HG03521 (cell line): ENCODE measurements at regions not wholly inside any gene's neighbourhood (a gene's known extent, or its start where the extent isn't known, plus 50 kb on each side); places are given as distances from the start of the nearest gene placed in this dataset.
"Not testable (repeated sequence)": the region's sequence is repeated elsewhere in the genome, so short reads cannot be mapped to it uniquely, and the experiment has no call there.

ENCODE experiments used
- ATAC-seq: cut with Tn5 transposase; IDR thresholded peaks from one replicate; pipeline ENCODE4 v1.9.1; 2021; ENCODE audit warnings: mild to moderate bottlenecking, moderate library complexity; ENCODE audit not compliant: unreplicated experiment

DNA sequence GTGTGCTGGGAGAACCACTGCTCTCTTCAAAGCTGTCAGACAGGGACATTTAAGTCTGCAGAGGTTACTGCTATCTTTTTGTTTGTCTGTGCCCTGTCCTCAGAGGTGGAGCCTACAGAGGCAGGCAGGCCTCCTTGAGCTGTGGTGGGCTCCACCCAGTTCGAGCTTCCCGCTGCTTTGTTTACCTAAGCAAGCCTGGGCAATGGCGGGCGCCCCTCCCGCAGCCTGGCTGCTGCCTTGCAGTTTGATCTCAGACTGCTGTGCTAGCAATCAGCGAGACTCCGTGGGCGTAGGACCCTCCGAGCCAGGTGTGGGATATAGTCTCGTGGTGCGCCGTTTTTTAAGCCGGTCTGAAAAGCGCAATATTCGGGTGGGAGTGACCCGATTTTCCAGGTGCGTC is 164.0 kb downstream of the HRH4 start:
- ATAC-seq = not testable (repeated sequence)

GRCh38 chr18:24627644-24628315 is 167.3 kb downstream of the HRH4 start:
- ATAC-seq = no peak

- no peak for ATAC-seq
Measured at GRCh38 chr18:24628326-24628725, 167.9 kb downstream of the HRH4 start.

DNA sequence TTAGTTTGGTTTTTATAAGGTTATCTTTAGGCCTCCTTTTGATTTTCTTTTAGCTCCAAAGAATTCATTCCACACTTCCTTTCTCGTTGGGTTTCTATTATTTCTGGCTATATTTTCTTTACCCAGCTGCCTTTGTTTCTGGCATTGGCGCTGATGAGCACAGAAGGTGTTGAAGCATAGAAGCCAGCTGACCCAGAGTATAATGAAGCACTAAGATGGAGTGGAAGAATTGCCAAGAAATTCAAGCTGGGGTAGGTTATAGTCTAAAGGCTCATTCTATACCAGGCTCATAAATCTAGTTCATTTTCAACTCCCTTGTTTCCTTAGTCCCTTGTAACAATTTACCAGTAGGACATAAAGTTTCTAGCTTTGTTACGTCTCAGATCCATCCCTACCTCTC is 169.5 kb downstream of the HRH4 start:
- no peak for ATAC-seq

DNA sequence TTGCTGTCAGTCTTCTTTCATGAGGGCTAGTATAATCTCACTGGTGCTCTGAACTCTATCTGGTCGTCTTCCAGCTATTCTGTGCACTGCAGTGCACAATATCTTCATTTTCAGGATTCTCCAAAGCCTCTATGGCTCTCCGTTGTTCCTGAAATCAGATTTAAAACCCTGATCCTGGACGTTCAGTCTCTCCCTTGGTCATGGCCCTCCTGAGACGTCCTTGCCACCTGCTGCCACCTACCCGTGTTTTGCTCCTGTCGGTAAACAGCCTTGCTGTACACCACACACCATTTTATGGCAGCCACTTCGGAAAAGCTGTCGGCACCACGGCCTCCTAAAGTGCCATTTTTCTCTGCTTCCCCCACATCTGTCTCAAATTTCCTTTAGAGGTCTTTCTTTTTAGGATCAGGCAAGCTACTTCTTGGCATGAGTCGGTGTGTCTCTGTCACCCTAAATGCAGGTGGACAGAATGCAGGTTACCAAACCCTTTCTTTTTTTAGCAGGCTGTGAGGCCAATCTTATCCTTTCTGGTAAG is 170.0 kb downstream of the HRH4 start:
- ATAC-seq = no peak

GRCh38 chr18:24631243-24632025 is 171.0 kb downstream of the HRH4 start:
- ATAC-seq = no peak

DNA sequence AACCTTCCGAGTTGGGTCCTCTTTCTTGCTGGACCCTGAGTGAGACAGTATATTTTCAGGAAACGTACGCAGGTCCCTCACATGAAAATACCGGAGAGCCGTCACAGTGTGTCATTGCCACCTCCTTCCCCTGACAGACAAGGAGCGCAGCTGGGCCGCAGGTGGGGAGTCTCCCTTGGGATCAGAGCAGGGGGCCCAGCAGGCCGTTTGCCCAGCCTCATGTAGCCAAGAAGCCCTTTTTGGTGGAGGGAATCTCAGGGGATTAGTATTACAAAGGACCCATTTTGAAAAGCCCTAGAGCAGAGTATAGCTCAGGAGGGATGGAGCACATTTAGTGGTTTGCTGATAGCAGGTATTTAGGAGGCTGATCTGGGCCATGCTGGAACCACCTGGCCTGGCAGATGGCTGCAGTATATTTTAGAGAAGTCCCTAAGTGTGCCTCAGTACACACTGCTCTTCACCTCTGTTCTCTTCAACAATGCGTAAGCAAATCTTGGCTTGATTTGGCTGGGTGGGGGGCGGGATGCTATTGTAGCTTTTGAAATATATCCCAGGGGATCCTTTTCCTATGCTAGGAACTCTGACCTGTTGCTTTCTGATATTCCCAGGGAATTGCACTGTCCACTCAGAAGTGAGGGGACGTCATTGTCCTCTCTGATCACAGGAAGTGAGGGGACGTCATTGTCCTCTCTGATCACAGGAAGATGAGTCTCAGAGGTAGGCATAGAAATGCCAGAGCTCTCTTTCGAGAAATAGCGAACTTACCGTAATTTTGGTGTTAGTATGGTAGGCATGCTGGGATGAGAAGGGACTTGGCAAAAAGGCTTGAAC is 171.9 kb downstream of the HRH4 start:
- no peak for ATAC-seq

GRCh38 chr18:24633121-24633520 is 172.7 kb downstream of the HRH4 start:
- ATAC-seq = no peak

GRCh38 chr18:24649571-24649970 is 189.1 kb downstream of the HRH4 start:
- no peak for ATAC-seq

DNA sequence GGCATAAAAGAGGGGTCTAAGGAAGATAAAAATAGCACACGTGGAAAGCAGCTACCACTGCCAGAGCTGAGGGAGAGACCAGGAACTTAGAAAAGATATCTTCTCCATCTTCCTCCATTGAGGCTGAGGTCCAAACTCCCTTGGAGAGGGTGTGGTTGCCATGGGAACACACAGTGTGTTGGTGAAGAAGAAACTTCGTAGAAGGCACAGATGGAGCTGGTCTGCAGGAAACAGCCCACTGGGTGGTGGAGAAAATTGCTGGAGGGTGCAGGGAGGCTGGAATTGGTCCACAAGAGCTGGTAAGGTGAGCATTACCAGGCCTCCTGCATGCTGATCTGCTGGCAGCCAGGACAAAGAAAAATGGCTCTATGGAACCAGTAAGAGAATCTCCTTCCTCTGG is 191.0 kb downstream of the HRH4 start:
- ATAC-seq = no peak

DNA sequence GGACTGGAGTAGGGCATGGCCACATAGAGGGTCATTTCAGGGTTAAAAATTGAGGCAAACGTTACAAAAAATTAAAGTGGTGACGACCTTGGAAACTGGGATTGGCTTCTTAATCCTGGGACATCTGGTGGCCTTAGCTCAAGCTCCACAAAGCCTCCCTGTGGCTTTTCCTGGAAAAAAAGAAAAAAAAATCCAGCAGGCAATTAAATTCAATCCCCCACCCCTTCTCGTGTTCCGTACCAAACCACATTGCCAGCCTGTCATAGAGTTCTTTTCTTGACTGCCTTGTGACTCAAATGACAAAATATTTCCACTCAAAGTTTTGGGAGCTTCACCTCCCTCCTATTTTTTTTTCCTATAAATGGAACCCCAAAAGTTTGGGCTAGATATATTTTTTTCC is 195.6 kb downstream of the HRH4 start:
- no peak for ATAC-seq

DNA sequence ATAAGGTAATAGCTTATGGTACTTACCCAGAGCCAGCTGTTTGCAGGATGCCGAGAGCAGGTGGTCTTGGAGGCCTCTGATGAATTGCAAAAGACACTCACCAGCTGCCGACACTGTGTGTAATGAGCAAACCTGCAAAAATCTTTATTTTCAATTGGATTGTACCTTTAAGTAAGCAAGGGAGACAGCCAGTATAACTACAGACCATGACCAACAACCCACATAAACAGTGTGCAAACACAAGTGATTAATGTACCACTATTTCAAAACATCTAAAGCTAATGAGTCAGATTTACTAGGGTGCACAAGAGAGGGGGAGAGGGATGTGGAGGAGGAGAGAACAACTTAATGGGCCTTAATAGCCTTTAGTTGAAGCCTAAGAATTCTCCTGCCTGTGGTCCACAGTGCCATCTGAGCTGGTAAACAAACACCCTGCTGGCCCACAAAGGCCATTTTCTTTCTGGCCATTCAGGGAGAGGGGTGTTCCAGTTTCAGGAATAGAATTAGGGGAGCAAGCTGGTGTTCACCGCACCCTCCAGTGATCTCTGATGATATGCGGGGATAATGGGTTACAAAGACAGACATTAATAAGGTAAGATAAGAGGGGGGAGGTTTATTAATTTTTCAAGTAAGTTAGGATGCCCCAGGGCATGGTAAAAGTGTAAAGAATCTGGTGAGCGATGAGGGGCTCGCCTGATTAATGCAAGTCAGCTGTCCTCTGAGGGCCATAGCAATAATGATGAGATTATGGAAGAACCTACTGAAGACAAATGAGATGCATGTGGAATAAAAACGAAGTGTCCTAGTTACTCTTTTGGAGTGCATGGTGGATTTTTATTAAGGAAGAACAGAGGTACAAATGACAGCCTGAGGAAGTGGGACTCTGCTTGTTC is 196.4 kb downstream of the HRH4 start:
- ATAC-seq = no peak

DNA sequence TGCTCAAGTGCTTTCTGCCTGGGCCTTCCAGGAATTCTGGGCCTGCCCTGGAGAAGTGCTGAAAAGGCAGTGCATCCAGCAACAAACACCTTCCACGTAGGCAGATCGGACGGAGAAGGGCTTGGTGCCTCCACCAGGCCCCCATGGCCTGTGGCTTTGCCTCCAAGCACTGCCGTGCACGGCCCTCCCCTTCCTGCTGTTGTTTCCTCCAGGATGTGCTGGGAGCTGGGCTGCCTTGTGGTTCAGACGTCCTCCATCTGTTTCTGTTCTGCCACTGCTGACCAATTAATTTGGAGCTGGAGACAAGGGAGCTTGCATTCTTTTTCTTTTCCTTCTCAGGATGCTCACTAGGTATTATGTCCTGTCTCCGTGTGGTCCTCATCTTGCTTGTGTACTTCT is 197.0 kb downstream of the HRH4 start:
- no peak for ATAC-seq

DNA sequence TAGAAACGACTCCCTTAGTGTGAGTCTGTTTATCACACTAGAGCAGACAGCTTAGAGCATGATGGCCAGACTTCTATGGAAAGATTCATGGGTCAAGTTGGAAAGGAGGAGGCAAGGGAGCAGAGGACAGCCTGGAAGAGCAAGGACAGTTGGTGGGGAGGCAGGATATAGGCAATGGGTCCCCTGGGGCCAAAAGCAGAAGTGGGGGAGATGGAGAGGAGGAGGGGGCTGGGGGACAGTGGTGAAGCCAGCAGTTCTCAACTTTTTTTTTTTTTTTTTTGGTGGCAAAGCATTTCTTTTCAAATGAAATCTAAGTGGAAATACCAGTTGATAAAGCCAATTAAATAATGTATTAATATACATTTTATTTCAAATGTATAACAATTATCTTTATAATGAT is 197.9 kb downstream of the HRH4 start:
- no peak for ATAC-seq

GRCh38 chr18:24659827-24660720 is 199.6 kb downstream of the HRH4 start:
- peak; percentile 78 for ATAC-seq

DNA sequence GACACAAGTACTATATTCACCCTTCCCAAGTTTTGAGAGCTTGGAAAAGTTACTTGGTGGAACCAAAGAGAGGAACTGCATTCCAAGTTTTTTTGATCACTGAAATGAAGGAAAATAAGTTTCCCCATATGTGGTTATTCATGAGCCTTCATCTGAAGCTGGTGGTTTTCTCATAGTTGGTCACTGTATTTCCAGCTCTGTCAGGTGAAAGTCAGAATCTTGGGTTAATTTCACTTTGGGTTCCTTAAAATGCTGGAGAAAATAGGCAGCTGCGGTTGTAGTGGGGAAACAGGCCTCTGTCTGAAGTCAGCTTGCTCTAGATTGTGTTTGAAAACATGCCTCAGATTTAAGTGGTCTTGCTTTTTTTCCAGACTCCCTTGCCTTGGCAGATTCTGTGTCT is 200.5 kb downstream of the HRH4 start:
- ATAC-seq = no peak

- no peak for ATAC-seq
Measured at GRCh38 chr18:24662412-24662821, 202.0 kb downstream of the HRH4 start.

DNA sequence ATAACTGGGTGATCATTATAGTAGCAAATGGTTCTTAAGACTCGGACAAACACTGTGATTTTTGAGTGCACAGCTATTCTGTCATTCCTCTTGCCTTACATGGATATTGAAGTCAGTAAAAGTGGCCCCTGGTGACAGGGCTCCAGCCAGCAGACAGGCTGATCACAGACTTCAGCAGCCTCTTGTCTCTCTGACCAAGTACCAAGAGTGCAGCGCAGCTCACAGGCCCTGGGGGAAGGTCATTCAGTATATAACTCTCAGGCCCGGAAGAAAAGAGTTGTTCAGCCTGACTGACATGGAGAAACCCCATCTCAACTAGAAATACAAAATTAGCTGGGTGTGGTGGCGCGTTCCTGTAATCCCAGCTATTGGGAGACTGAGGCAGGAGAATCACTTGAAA is 202.6 kb downstream of the HRH4 start:
- ATAC-seq = no peak

- ATAC-seq = no peak
Measured at GRCh38 chr18:24669015-24669414, 208.6 kb downstream of the HRH4 start.
